ENCODE measurements at regions not wholly inside any gene's neighbourhood (a gene's known extent, or its start where the extent isn't known, plus 50 kb on each side); places are given as distances from the start of the nearest gene placed in this dataset.

DNA sequence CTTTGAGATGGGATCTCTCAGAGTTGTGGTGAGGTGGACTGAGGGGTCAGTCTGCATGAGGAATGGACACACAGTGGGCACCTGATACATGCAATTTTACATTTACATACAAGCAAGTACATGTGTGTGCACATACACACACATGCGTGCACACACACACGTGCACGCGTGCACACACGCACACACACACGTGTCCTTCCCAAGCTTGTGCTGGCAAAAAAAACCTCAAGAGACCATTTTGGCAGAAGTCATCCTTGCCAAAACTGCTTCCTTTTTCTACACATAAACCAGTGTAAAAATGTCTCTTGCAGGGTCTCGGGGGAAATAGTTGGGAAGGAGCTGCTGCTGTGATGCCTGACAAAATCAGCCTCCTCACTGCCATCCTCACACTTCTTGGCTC, 279.5 kb upstream of the POU3F3 start:
- no peak for DNase-seq (ENCODE audit: low read depth in 4 of 4, low spot score in 3 of 4)

GRCh38 chr2:104577143-104577542, 276.8 kb upstream of the POU3F3 start:
- no peak for DNase-seq (ENCODE audit: low read depth in 4 of 4, low spot score in 3 of 4)

DNA sequence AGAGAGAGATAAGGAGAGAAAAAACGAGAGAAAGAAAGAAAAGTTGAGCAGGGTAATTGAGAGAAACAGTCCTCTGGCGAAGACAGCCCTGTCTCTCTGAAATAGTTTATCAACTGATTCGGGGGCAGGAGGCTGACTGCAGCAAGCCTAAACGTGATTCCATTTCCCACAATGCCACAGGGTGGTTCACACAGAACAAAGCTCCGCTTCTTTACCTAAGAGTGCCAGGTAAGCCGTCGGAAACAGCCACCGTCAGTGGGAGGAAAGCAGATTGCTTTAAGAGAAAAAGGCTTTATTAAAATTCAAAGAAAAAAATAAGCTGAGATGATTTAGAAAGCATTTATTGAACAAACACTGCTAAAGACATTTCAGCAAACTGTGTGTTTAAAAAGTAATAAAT, 271.4 kb upstream of the POU3F3 start:
- no peak for DNase-seq (ENCODE audit: low read depth in 4 of 4, low spot score in 3 of 4)

DNA sequence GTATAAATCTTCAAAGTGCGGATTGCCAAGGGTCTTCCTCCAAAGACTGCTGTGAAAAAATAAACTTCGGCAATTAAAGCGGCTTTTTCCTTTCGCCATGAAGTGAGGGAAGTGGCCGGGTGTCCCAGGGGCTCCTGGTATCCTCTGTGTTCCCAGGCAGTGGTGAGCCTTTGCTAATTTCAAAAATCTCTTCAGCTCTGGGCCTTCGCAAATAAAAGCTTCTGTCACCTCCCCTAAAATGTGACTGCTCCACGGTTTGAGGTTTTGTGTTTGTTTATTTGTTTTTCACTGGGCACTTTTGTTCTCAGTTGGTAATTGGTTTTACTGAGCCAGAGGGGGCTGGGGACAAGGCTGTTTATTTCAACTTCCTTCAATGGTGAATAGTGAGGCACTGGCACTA, 270.1 kb upstream of the POU3F3 start:
- no peak for DNase-seq (ENCODE audit: low read depth in 4 of 4, low spot score in 3 of 4)

- DNase-seq (ENCODE audit: low read depth in 4 of 4, low spot score in 3 of 4) = no peak
Observed at GRCh38 chr2:104584393-104584792, 269.5 kb upstream of the POU3F3 start.

DNA sequence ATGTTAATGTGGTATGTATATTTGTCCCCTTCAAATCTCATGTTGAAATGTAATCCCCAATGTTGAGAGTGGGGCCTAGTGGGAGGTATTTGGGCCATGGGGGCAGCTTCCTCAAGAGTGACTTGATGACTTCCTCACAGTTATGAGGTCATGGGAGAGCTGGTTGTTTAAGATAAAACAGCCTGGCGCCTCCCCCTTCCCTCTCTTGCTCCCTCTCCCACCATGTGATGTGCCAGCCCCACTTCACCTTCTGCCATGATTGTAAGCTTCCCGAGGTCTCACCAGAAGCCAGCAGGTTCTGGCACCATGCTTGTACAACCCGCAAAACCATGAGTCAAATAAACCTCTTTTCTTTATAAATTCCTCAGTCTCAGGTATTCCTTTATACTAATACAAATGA, 258.3 kb upstream of the POU3F3 start:
- no peak for DNase-seq (ENCODE audit: low read depth in 4 of 4, low spot score in 3 of 4)

GRCh38 chr2:104597942-104598341, 256.0 kb upstream of the POU3F3 start:
- no peak for DNase-seq (ENCODE audit: low read depth in 4 of 4, low spot score in 3 of 4)

GRCh38 chr2:104598636-104599035, 255.3 kb upstream of the POU3F3 start:
- no peak for DNase-seq (ENCODE audit: low read depth in 4 of 4, low spot score in 3 of 4)

- DNase-seq (ENCODE audit: low read depth in 4 of 4, low spot score in 3 of 4) = no peak
Observed at GRCh38 chr2:104599787-104600510, 254.0 kb upstream of the POU3F3 start.

DNA sequence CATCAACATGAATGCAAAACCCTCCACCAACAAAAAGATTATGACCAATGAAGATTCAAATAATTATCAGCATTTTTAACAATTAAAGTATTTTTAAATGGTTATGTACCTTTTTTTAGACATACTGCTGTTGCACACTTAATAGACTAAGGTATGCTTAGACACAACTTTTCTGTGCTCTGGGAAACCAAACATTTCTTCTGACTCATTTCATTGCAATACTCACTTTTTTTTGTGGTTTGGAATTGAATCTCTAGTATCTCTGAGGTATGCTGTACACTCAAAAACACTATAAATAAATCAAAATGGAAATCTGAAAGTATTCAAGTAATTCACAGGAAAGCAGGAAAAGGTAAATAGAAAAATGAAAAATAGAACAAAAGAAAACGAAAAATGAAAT, 247.9 kb upstream of the POU3F3 start:
- no peak for DNase-seq (ENCODE audit: low read depth in 4 of 4, low spot score in 3 of 4)

- DNase-seq (ENCODE audit: low read depth in 4 of 4, low spot score in 3 of 4) = no peak
Observed at GRCh38 chr2:104616856-104617255, 237.1 kb upstream of the POU3F3 start.

DNA sequence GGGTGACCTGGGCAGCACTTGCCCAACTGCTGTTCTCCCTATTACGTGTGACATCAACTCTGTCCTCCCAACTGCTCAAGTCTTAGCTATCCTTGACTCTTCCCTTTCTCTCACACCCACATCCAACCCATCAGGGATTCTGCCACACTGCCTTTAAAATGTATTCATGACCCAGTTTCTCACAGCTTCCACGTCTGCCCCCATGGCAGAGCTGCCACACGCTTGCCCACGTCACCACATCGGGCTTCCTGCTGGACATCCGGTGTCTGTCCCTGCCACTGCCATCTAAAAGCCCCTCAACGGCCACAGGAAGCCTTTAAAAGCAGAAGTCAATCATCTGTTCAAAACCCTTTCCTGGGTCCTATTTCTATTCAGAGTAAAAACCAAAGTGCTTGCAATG, 233.1 kb upstream of the POU3F3 start:
- DNase-seq (ENCODE audit: low read depth in 4 of 4, low spot score in 3 of 4) = no peak

- no peak for DNase-seq (ENCODE audit: low read depth in 4 of 4, low spot score in 3 of 4)
Observed at GRCh38 chr2:104635608-104636007, 218.3 kb upstream of the POU3F3 start.

GRCh38 chr2:104638190-104638858, 215.6 kb upstream of the POU3F3 start:
- DNase-seq (ENCODE audit: low read depth in 4 of 4, low spot score in 3 of 4) = no peak

- no peak for DNase-seq (ENCODE audit: low read depth in 4 of 4, low spot score in 3 of 4)
Observed at GRCh38 chr2:104638859-104639202, 215.1 kb upstream of the POU3F3 start.

DNA sequence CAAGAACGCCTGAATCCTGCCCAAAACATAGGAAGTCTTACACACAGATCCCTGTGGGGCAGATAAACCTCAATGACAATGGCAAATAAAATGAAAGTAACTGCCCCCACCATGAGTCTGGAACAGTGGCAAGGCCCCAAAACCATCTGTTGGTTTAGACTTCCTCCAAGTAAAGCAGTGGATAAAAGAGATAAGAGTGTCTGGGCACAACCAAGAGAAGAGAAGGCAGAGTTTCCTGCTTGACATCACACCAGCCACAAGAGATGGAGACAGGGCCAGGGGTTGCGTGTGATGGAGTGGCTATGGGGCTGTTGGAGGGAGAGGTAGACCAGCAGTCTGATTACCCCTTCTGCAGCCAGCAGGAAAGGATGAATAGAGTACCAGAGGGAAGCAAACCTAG, 212.1 kb upstream of the POU3F3 start:
- DNase-seq (ENCODE audit: low read depth in 4 of 4, low spot score in 3 of 4) = no peak

DNA sequence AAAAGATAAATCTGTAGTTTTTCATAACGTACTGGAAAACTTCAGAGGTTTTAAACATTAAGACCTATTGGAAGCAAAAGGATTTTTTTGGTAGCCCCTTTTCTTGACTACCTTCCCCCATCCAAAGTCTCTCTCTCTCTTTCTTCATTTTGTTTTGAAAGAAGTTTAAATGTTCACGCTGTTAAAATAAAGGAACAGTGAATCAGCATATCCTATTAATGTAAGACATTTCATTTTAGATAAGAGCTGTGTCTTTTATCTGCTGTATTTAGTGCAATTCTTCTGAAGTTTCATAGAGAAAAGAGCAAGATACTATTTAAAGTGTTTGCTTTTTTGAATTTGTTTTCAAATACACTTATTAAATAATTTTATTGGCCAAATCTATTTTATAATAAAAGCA, 205.5 kb upstream of the POU3F3 start:
- DNase-seq (ENCODE audit: low read depth in 4 of 4, low spot score in 3 of 4) = no peak

DNA sequence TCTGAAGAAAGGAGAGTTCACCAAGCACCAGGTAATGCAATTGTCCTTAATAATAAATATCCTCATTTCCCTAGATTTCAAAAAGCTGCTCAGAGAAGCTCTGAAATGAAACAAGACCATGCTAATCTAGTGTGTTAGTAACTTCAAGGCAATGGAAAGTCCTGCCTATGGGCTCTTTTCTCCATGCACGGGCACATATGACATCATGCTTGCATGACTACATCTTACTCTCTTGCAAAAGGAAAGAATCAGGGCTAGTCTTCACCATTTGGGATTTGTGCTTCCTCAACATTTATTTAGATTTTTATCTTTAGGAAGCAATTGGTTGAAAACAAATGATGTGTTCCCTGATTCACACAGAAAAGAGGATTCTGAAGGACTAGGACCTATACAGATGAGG, 204.0 kb upstream of the POU3F3 start:
- no peak for DNase-seq (ENCODE audit: low read depth in 4 of 4, low spot score in 3 of 4)

DNA sequence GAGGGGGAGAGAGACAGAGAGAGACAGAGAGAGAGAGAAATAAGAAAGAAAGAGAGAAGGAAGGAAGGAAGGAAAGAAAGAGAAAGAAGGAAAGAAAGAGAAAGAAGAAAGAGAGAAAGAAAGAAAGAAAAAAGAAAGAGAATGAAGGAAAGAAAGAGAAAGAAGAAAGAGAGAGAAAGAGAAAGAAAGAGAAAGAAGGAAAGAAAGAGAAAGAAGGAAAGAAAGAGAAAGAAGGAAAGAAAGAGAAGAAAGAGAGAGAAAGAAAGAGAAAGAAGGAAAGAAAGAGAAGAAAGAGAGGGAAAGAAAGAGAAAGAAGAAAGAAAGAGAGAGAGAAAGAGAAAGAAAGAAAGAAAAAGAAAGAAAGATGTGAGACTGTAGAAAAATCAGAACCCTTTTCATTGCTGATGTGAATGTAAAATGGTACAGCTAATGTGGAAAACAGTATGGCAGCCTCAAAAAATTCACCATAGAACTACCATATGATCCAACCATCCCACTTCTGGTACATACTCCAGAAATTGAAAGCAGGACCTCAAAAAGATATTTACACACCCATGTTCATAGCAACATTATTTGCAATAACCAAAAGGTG, 203.4 kb upstream of the POU3F3 start:
- no peak for DNase-seq (ENCODE audit: low read depth in 4 of 4, low spot score in 3 of 4)

GRCh38 chr2:104654811-104655210, 199.1 kb upstream of the POU3F3 start:
- DNase-seq (ENCODE audit: low read depth in 4 of 4, low spot score in 3 of 4) = no peak

DNA sequence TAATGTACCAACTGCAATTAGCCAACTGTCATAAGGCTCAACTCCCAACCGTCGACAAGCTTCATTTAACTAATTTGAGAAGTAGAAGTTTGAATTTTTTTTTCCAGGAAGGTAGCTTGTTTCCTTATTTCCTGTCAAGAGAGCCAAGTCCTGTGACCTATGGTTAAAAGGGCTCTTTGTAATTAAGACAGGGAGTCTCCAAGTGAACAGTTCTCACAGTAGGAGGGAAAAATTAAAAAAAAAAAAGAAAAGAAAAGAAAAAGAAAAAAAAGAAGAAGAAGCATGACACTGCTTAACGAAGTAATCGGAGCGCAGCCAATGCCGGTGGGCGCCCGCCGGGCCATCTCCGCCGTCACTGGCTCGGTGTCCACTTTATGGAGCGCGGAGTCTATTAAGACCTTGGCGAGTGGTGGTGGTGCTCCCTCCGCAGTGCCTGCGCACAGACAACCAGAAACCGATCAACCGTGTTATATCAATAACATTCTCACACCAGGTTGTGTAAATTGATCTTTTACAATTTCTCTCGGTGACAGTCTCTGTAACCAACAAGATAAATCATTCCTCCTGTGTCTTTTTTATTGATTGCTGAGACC, 197.2 kb upstream of the POU3F3 start:
- DNase-seq (ENCODE audit: low read depth in 4 of 4, low spot score in 3 of 4) = no peak

All from right renal pelvis (tissue), 4 donors.